Loucy (cell line): ENCODE measurements at regions not wholly inside any gene's neighbourhood (a gene's known extent, or its start where the extent isn't known, plus 50 kb on each side); places are given as distances from the start of the nearest gene placed in this dataset.

Experiments used
- H2AFZ ChIP-seq: fragments of 200-600 bp; sonication (generic); 2 replicates; pipeline ENCODE4 v1.6.0; 2016; ENCODE audit warnings: antibody characterized with exemption, mild to moderate bottlenecking, low read length, moderate library complexity
- H3F3A ChIP-seq: fragments of 200-600 bp; 2 replicates; pipeline ENCODE4 v1.6.0; 2016; ENCODE audit warnings: antibody characterized with exemption, low read depth, mild to moderate bottlenecking
- H3K27me3 ChIP-seq: fragments of 200-600 bp; sonication (generic); 2 replicates; pipeline ENCODE4 v1.6.1; 2014; ENCODE audit warnings: low read length, mild to moderate bottlenecking; ENCODE audit not compliant: insufficient read depth, poor library complexity, severe bottlenecking
- H3K36me3 ChIP-seq: fragments of 200-600 bp; sonication (generic); 2 replicates; pipeline ENCODE4 v1.6.1; 2016; ENCODE audit warnings: low read length; ENCODE audit not compliant: insufficient read depth
- H3K4me1 ChIP-seq: fragments of 200-600 bp; sonication (generic); 2 replicates; pipeline ENCODE4 v1.5.1; 2014; ENCODE audit warnings: low read length, mild to moderate bottlenecking; ENCODE audit not compliant: insufficient read depth, poor library complexity, severe bottlenecking
- H3K4me2 ChIP-seq: fragments of 200-600 bp; sonication (generic); 2 replicates; pipeline ENCODE4 v1.6.0; 2014; ENCODE audit warnings: antibody characterized with exemption, low read length, low read depth, mild to moderate bottlenecking; ENCODE audit not compliant: poor library complexity, severe bottlenecking
- H3K4me3 ChIP-seq: fragments of 200-600 bp; sonication (generic); 2 replicates; pipeline ENCODE4 v1.5.1; 2014; ENCODE audit warnings: low read length, mild to moderate bottlenecking, mixed read lengths; ENCODE audit not compliant: poor library complexity, severe bottlenecking
- H3K79me2 ChIP-seq: fragments of 200-600 bp; sonication (generic); 2 replicates; pipeline ENCODE4 v1.6.1; 2014; ENCODE audit warnings: low read length; ENCODE audit not compliant: insufficient read depth
- H3K9ac ChIP-seq: fragments of 200-600 bp; sonication (generic); 2 replicates; pipeline ENCODE4 v1.6.0; 2014; ENCODE audit warnings: mild to moderate bottlenecking, low read depth, low read length, moderate library complexity; ENCODE audit not compliant: poor library complexity, severe bottlenecking
- H3K9me2 ChIP-seq: fragments of 200-600 bp; sonication (generic); replicated peaks from 2 replicates; pipeline ENCODE4 v1.6.1; 2016; ENCODE audit warnings: low read depth, low read length, mixed read lengths
- H3K9me3 ChIP-seq: fragments of 200-600 bp; sonication (generic); 2 replicates; pipeline ENCODE4 v1.6.1; 2014; ENCODE audit warnings: mild to moderate bottlenecking, antibody characterized with exemption, low read length, low read depth; ENCODE audit not compliant: insufficient read depth
- H4K20me1 ChIP-seq: fragments of 200-600 bp; sonication (generic); 2 replicates; pipeline ENCODE4 v1.6.0; 2014; ENCODE audit warnings: antibody characterized with exemption, low read length, mild to moderate bottlenecking; ENCODE audit not compliant: insufficient read depth, poor library complexity, severe bottlenecking
- CTCF ChIP-seq: fragments of 200-600 bp; sonication (generic); conservative IDR thresholded peaks from 2 replicates; pipeline ENCODE4 v1.5.1; 2014; ENCODE audit warnings: mild to moderate bottlenecking, antibody characterized with exemption, low read length
- EZH2phosphoT487 ChIP-seq: fragments of 200-600 bp; IDR thresholded peaks from 2 replicates; pipeline ENCODE4 v1.6.1; 2018; ENCODE audit warnings: antibody characterized with exemption, mild to moderate bottlenecking, moderate library complexity, borderline replicate concordance

GRCh38 chr16:72419638-72420037, 247.7 kb upstream of the PMFBP1 start:
- no peaks in the 10 kb centered on the region for H3K9me2 ChIP-seq
- H4K20me1 ChIP-seq = no peaks in the 10 kb centered on the region
- H3K9me3 ChIP-seq = no peaks in the 10 kb centered on the region
- no peak overlapping the region for H2AFZ ChIP-seq
- H3K4me2 ChIP-seq = no peak overlapping the region
- H3K4me3 ChIP-seq = no peak overlapping the region
- TF ChIP-seq CTCF = no peak
- no peaks in the 10 kb centered on the region for H3K79me2 ChIP-seq
- no peaks in the 10 kb centered on the region for H3K27me3 ChIP-seq
- no peak overlapping the region for H3K9ac ChIP-seq
- H3K4me1 ChIP-seq = no peaks in the 10 kb centered on the region
- no peaks in the 10 kb centered on the region; the same call in 1 of the 2 replicates for H3K36me3 ChIP-seq
- no peaks in the 10 kb centered on the region for H3F3A ChIP-seq

- Histone ChIP-seq H2AFZ (no peak overlapping the region), H3K4me2 (no peak overlapping the region)
Measured at GRCh38 chr16:72415379-72415778, 243.4 kb upstream of the PMFBP1 start.

GRCh38 chr16:72410492-72410891, 238.5 kb upstream of the PMFBP1 start:
- Histone ChIP-seq H3K27me3 (no peaks in the 10 kb centered on the region), H3K36me3 (no peaks in the 10 kb centered on the region), H3K79me2 (no peaks in the 10 kb centered on the region), H2AFZ (no peak overlapping the region), H3K4me2 (no peak overlapping the region), H3K9me3 (no peaks in the 10 kb centered on the region), H3K9me2 (no peaks in the 10 kb centered on the region), H4K20me1 (no peaks in the 10 kb centered on the region), H3K4me3 (no peak overlapping the region), H3K4me1 (no peaks in the 10 kb centered on the region), H3F3A (no peaks in the 10 kb centered on the region), H3K9ac (no peak overlapping the region)
- no peak for TF ChIP-seq CTCF
- TF ChIP-seq EZH2phosphoT487 = no peak

More at GRCh38 chr16:72415379-72415778, 243.4 kb upstream of the PMFBP1 start:
- Histone ChIP-seq H3K9me2 (no peaks in the 10 kb centered on the region), H3K4me1 (no peaks in the 10 kb centered on the region), H3F3A (no peaks in the 10 kb centered on the region), H3K27me3 (no peaks in the 10 kb centered on the region), H3K36me3 (no peaks in the 10 kb centered on the region), H3K4me3 (no peak overlapping the region), H3K9ac (no peak overlapping the region), H3K79me2 (no peaks in the 10 kb centered on the region), H3K9me3 (no peaks in the 10 kb centered on the region), H4K20me1 (no peaks in the 10 kb centered on the region)
- TF ChIP-seq EZH2phosphoT487 (no peak), CTCF (no peak)
